Spleen (tissue), 11 donors: ENCODE measurements at regions not wholly inside any gene's neighbourhood (a gene's known extent, or its start where the extent isn't known, plus 50 kb on each side); places are given as distances from the start of the nearest gene placed in this dataset.

Source experiments
- DNase-seq: peaks from one replicate; pipeline ENCODE4 v3.0.0-alpha.2; 2020
- H3K27ac ChIP-seq, 8 donors: fragments of 200-600 bp; sonication (generic) in 7 of 8; 1 replicate in 4 of 8; 2 replicates in 4 of 8; pipeline versions ENCODE4 v1.5.0 to v1.8.0; 2016 to 2021; ENCODE audit warnings: inconsistent platforms in 4 of 8, mild to moderate bottlenecking in 4 of 8, moderate library complexity in 1 of 8
- H3K27me3 ChIP-seq, 7 donors: fragments of 200-600 bp; sonication (generic) in 6 of 7; replicated peaks in 1 of 7; 1 replicate in 4 of 7; 2 replicates in 3 of 7; pipeline versions ENCODE4 v1.5.0 to v1.8.0; 2016 to 2021; ENCODE audit warnings: inconsistent platforms in 3 of 7, mild to moderate bottlenecking in 1 of 7
- H3K36me3 ChIP-seq, 6 donors: fragments of 200-600 bp; sonication (generic) in 5 of 6; 1 replicate in 4 of 6; 2 replicates in 2 of 6; pipeline versions ENCODE4 v1.5.0 to v1.8.0; 2016 to 2021; ENCODE audit warnings: inconsistent platforms in 2 of 6
- H3K4me1 ChIP-seq, 6 donors: fragments of 200-600 bp; sonication (generic) in 5 of 6; 1 replicate in 3 of 6; 2 replicates in 3 of 6; pipeline versions ENCODE4 v1.5.0 to v1.8.0; 2016 to 2021; ENCODE audit warnings: inconsistent platforms in 3 of 6
- H3K4me3 ChIP-seq, 8 donors: fragments of 200-600 bp; sonication (generic) in 7 of 8; 1 replicate in 4 of 8; 2 replicates in 4 of 8; pipeline versions ENCODE4 v1.5.0 to v1.8.0; 2016 to 2021; ENCODE audit warnings: inconsistent platforms in 4 of 8, mild to moderate bottlenecking in 4 of 8, moderate library complexity in 2 of 8
- H3K9me3 ChIP-seq, 8 donors: fragments of 200-600 bp; sonication (generic) in 7 of 8; 1 replicate in 4 of 8; 2 replicates in 4 of 8; pipeline versions ENCODE4 v1.5.0 to v1.8.0; 2016 to 2021; ENCODE audit warnings: inconsistent platforms in 4 of 8
- POLR2A ChIP-seq, 3 donors: fragments of 450-650 bp; IDR thresholded peaks; one replicate each; pipeline ENCODE4 v1.5.1; 2017; ENCODE audit warnings: antibody characterized with exemption in 3 of 3, mild to moderate bottlenecking in 1 of 3
- POLR2AphosphoS5 ChIP-seq, 3 donors: sonication (generic); formaldehyde crosslinking; IDR thresholded peaks; one replicate each; pipeline ENCODE4 v1.5.1; 2017; ENCODE audit warnings: antibody characterized with exemption in 3 of 3
- WGBS, 5 donors: extraction: QIAGEN DNeasy Blood & Tissue Kit in 3 of 5; methylation state at CpG; one replicate each; pipeline versions ENCODE4 v1.1.5 to v1.1.7; 2013 to 2018; 5-methylcytosine and 5-hydroxymethylcytosine counted together
- intact Hi-C: fragments of 100-400 bp; cut with DNase I; formaldehyde crosslinking; loops from one replicate; pipeline ENCODE4 v1.15.0; 2023; ENCODE audit warnings: low total_unique reads
- TF ChIP-seq, protein P1 (sequence below), 11 experiments: fragments of 200-600 bp in 7 of 11; fragments of 450-650 bp in 4 of 11; sonication (generic) in 4 of 11; IDR thresholded peaks in 8 of 11; conservative IDR thresholded peaks in 3 of 11; 1 replicate in 7 of 11; 2 replicates in 4 of 11; pipeline versions ENCODE4 v1.4.0 to v1.8.0; 2016 to 2021; ENCODE audit warnings: antibody characterized with exemption in 11 of 11, inconsistent platforms in 4 of 11, mild to moderate bottlenecking in 1 of 11
- donor health status: healthy with polysubstance abuse.
- donor health status: DM: no; HTN: no; CAD: no; lungs with moderate emphysema.
- donor health status: DM: no; HTN: no; CAD: no.
- donor health status: Bipolar disorder and iron deficiency.
- donor health status: healthy.
- donor health status: DM: no; HTN: no; CAD: no.
- donor health status: DM: yes; HTN: yes; CAD: no.

DNA sequence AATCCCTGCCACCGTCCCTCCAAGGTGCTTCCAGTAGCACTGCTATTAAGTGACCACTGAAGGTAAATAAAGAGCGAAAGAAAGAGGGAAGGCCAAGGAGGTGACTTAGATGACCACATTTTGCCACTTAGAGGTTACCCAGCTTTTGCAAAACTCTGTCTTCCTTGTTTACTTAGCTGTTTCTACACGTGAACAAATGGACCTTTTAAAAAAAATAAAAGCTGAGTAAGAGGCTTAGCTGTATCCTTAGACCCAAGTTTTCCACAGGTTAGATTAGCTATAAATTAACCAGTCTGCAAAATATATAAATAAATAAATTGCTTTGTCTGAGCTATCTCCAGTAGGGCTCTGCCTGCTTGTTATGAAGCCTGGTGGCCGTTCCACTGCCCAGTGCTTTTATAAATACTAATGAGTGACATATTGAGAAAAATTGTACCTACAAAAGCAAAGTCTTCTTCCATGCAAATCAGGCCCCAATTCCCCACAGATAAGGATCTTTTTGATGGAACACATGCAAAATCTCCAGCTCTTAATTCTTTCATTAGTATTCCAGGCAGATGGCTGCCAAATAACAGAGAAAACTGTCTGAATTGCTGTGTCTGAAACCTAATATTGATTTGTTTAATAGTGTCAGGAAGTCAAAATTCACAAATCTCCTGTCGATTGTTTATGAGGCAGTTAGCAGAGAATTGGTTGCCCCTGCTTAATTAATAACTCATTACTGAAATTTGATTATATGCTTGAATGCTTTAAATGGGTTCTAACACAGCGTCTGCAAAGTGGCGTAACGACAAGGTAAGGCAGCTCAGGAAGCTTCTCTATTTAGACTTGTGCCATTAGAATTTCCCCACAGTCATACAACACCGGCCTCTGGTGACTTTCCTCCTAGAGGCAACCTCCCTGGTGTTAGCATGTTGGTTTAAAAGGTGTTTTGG lies 176.7 kb downstream of the EMX2 start:
- no peak for TF ChIP-seq POLR2AphosphoS5 (IDR thresholded peaks at IDR 0.05)
- TF ChIP-seq, protein P1, sequence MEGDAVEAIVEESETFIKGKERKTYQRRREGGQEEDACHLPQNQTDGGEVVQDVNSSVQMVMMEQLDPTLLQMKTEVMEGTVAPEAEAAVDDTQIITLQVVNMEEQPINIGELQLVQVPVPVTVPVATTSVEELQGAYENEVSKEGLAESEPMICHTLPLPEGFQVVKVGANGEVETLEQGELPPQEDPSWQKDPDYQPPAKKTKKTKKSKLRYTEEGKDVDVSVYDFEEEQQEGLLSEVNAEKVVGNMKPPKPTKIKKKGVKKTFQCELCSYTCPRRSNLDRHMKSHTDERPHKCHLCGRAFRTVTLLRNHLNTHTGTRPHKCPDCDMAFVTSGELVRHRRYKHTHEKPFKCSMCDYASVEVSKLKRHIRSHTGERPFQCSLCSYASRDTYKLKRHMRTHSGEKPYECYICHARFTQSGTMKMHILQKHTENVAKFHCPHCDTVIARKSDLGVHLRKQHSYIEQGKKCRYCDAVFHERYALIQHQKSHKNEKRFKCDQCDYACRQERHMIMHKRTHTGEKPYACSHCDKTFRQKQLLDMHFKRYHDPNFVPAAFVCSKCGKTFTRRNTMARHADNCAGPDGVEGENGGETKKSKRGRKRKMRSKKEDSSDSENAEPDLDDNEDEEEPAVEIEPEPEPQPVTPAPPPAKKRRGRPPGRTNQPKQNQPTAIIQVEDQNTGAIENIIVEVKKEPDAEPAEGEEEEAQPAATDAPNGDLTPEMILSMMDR (IDR thresholded peaks at IDR 0.05 in 8 of 11, conservative IDR thresholded peaks at IDR 0.05 in 3 of 11), result no peak
- no peak for TF ChIP-seq POLR2A (IDR thresholded peaks at IDR 0.05)
- DNase-seq, result no peak
- Histone ChIP-seq H3K27me3 (peaks cover 0 to 48% (median 0%) of the 10 kb centered on the region in 7 donors), H3K27ac (no peak overlapping the region), H3K4me3 (no peak overlapping the region), H3K4me1 (no peaks in the 10 kb centered on the region), H3K36me3 (no peaks in the 10 kb centered on the region), H3K9me3 (peaks cover 0 to 11% (median 1%) of the 10 kb centered on the region in 8 donors)
- WGBS, 5 donors, result 52 to 64% (median 61%) methylated on average over 8 to 9 of the region's 9 CpGs
- intact Hi-C loops, result no loop called here

DNA sequence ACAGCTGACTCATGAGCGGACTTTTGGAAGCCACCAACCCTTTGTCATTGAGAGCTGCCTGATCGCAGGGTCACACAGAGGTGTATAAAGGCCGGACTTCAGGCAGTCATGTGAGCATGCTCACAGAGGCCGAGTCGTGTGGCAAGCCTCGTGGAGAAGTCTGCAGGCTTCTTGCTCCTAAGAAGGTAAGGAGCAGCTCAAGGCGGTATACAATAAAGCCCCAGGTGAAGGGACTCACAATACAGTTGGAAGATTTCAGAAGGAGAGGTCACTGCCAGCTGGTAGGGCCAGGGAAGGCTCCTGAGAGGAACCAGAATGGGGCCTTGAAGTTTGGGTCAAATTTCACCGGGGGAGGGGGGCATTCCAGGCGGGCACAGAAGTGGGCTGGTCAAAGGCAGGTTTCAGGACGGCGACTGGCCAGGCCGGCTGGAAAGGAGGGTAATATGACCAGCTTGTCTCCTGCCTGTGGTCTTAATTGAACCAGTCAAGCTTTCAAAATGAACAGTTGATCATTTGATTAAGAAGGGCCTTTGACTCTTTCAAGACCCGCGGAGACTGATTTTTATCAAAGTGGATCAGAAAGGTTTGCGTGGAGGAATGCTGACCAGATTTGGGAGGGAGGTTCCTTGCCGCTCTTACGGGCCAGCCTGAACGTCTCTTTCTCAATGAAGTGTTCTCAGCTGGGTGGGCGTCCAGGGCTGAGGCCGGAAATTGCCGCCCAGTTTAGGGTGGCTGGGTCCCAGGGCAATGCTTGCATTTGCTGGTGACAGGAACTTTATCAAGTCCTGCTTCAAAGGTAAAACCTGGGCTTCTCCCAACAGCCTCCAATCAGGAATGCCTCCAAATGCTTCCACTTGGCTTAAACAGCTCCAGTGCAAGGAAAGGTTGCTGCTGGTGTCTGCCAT lies 178.6 kb downstream of the EMX2 start:
- H3K4me1 ChIP-seq, result no peaks in the 10 kb centered on the region
- H3K27me3 ChIP-seq, result peaks cover 0 to 48% (median 0%) of the 10 kb centered on the region in 7 donors
- H3K4me3 ChIP-seq, result no peak overlapping the region
- peaks cover 0 to 5% (median 0%) of the 10 kb centered on the region in 8 donors for H3K9me3 ChIP-seq
- TF ChIP-seq POLR2A (IDR thresholded peaks at IDR 0.05) (no peak), POLR2AphosphoS5 (IDR thresholded peaks at IDR 0.05) (no peak)
- TF ChIP-seq, protein P1 (IDR thresholded peaks at IDR 0.05 in 8 of 11, conservative IDR thresholded peaks at IDR 0.05 in 3 of 11), result no peak
- 40 to 53% (median 41%) methylated on average over 20 to 21 of the region's 21 CpGs for WGBS, 5 donors
- intact Hi-C loops, result no loop called here
- no peaks in the 10 kb centered on the region for H3K36me3 ChIP-seq
- no peak overlapping the region for H3K27ac ChIP-seq
- DNase-seq, result no peak

DNA sequence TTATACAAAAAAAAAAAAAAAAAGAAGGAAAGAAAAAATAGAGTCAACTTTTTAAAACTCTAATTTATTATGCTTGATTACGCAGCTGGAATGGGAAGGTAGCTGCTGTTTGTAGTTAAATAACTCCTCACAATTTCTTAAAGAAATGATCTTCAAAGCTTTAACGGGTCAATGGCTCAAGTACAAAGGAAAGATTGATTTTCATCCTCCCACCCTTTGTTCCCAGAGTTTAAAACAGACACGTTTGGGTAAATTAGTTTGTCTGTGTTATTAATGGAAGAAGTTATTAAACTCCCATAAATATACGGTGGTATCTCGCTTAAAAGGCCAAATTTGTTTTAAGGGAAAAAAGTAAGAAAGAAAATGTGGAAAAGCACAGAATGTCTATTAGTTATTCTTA lies 179.3 kb downstream of the EMX2 start:
- H3K36me3 ChIP-seq, result no peaks in the 10 kb centered on the region
- DNase-seq, result no peak
- H3K27ac ChIP-seq, result no peak overlapping the region
- TF ChIP-seq POLR2AphosphoS5 (IDR thresholded peaks at IDR 0.05) (no peak), POLR2A (IDR thresholded peaks at IDR 0.05) (no peak)
- TF ChIP-seq, protein P1 (IDR thresholded peaks at IDR 0.05 in 8 of 11, conservative IDR thresholded peaks at IDR 0.05 in 3 of 11), result no peak
- peaks cover 0 to 5% (median 0%) of the 10 kb centered on the region in 8 donors for H3K9me3 ChIP-seq
- 64 to 77% (median 75%) methylated on average over 5 of the region's 5 CpGs for WGBS, 5 donors
- intact Hi-C loops, result no loop called here
- H3K4me3 ChIP-seq, result no peak overlapping the region
- H3K27me3 ChIP-seq, result peaks cover 0 to 50% (median 0%) of the 10 kb centered on the region in 7 donors
- no peaks in the 10 kb centered on the region for H3K4me1 ChIP-seq
